ENCODE measurements at regions not wholly inside any gene's neighbourhood (a gene's known extent, or its start where the extent isn't known, plus 50 kb on each side); places are given as distances from the start of the nearest gene placed in this dataset.

DNA sequence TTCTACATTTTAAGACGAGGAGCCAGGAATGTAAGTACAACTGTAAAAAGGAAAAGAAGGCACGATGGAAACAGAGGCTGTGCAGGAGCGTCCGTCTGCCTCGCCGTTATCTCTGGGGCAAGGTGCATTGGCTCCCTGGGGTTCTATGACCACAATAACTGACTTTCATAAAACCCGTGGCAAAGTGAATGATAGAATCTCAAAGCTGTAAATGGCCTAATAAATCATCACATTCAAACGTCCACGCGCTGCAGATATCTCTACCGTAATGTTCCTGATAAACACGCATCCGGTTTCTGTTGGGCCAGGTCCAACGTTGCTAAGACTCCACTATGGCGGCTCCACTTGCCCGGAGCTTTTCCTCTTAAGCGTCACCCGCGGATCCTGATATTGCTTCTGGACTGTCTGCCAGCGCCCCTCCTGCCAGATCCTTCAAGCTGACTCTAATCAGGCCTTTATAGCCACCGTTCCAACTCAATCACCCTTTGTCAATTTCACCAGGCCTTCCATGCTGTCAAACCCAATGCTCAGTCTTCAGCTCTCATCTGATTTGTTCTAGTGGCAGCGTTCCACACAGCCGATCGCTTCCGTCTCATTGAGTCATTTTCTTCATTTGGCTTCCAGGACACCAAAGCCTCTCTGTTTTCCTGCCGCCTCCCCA lies 265.6 kb upstream of the FOXK1 start:
- Histone ChIP-seq H3K79me2 (ENCODE audit: control insufficient read depth, insufficient read depth, low read length) (no peaks in the 10 kb centered on the region), H3K27ac (ENCODE audit: extremely low read depth, low read depth, low read length) (no peak overlapping the region), H2AFZ (ENCODE audit: low read depth, low read length) (no peak overlapping the region), H3K9me3 (replicated peaks; ENCODE audit: control insufficient read depth, insufficient read depth, low read depth, low read length) (no peaks in the 10 kb centered on the region), H3K9me1 (ENCODE audit: control insufficient read depth, insufficient read depth, low read length) (no peaks in the 10 kb centered on the region), H3K4me3 (no peak overlapping the region), H4K20me1 (replicated peaks; ENCODE audit: control insufficient read depth, insufficient read depth, low read length) (no peaks in the 10 kb centered on the region), H3K4me1 (replicated peaks in 1 of 2; ENCODE audit: control insufficient read depth in 2 of 2, insufficient read depth in 2 of 2, low read length in 2 of 2) (no peaks in the 10 kb centered on the region), H3K27me3 (ENCODE audit: control insufficient read depth in 2 of 2, insufficient read depth in 2 of 2, low read length in 2 of 2) (no peaks in the 10 kb centered on the region), H3K36me3 (ENCODE audit: control insufficient read depth, insufficient read depth, low read length) (no peaks in the 10 kb centered on the region), H3K9ac (ENCODE audit: insufficient read depth in 1 of 2, low read depth in 2 of 2, low read length in 2 of 2) (no peak overlapping the region), H3K4me2 (ENCODE audit: insufficient read depth, low read length) (no peak overlapping the region; the same call in 1 of the 2 replicates)
- POLR2A ChIA-PET, result interaction anchor here (0.8 to 1.2 kb wide), 2 partner anchors 45 to 554 kb away, joined by 3 to 4 read pairs; no protein-coding TSS in a partner anchor
- peak; percentile 13 to 38 (median 19) for DNase-seq (ENCODE audit: extremely low read depth in 1 of 4, low spot score in 3 of 4)
- 2% methylated on average over 26 of the region's 26 CpGs for WGBS (ENCODE audit: insufficient coverage, low coverage, missing lambda C conversion rate)
- peak; percentile 53 for ATAC-seq
- intact Hi-C loops (cut with micrococcal nuclease) (no loop called here), in situ Hi-C loops (cut with MboI) (no loop called here)
- FAIRE-seq, result peak; percentile 64
- BruUV-seq (replicated peaks), result no TSS peak
- CTCF ChIA-PET (ENCODE audit: low intra/inter-chr PET ratio), result no interaction called here
- TF ChIP-seq EP300 (IDR thresholded peaks at IDR 0.05; ENCODE audit: low read length) (peak; percentile 68; the same call in 1 of the 2 replicates), E2F3 (CRISPR knock-in tag; IDR thresholded peaks at IDR 0.05) (no peak), FUS (optimal IDR thresholded peaks at IDR 0.05; ENCODE audit: low read depth, low read length) (no peak), ATF1 (CRISPR knock-in tag; IDR thresholded peaks at IDR 0.05) (no peak), ATF1 (tag; IDR thresholded peaks at IDR 0.05) (no peak), ZNF717 (CRISPR knock-in tag; IDR thresholded peaks at IDR 0.05) (no peak), TEAD4 (IDR thresholded peaks at IDR 0.05; ENCODE audit: low read length) (peak; percentile 55; the same call in 1 of the 2 replicates), TEAD4 (CRISPR knock-in tag; IDR thresholded peaks at IDR 0.05; ENCODE audit: borderline replicate concordance) (no peak), POLR2B (IDR thresholded peaks at IDR 0.05; ENCODE audit: low read depth, partially characterized antibody) (no peak), ZNF586 (CRISPR knock-in tag; conservative IDR thresholded peaks at IDR 0.05) (no peak), LEF1 (IDR thresholded peaks at IDR 0.05) (0 out of 2 replicates have a peak, but pooled peaks have one; percentile 18), ZNF12 (CRISPR knock-in tag; IDR thresholded peaks at IDR 0.05) (no peak), NELFE (IDR thresholded peaks at IDR 0.05; ENCODE audit: insufficient read depth, insufficient read length) (no peak), POLR2AphosphoS2 (IDR thresholded peaks at IDR 0.05; ENCODE audit: low read length) (no peak), MED1 (CRISPR knock-in tag; IDR thresholded peaks at IDR 0.05; ENCODE audit: borderline replicate concordance) (no peak), CC2D1A (IDR thresholded peaks at IDR 0.05) (no peak)
- TF ChIP-seq, protein P1, sequence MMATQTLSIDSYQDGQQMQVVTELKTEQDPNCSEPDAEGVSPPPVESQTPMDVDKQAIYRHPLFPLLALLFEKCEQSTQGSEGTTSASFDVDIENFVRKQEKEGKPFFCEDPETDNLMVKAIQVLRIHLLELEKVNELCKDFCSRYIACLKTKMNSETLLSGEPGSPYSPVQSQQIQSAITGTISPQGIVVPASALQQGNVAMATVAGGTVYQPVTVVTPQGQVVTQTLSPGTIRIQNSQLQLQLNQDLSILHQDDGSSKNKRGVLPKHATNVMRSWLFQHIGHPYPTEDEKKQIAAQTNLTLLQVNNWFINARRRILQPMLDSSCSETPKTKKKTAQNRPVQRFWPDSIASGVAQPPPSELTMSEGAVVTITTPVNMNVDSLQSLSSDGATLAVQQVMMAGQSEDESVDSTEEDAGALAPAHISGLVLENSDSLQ (IDR thresholded peaks at IDR 0.05), result peak; percentile 88
- TF ChIP-seq, protein P2, sequence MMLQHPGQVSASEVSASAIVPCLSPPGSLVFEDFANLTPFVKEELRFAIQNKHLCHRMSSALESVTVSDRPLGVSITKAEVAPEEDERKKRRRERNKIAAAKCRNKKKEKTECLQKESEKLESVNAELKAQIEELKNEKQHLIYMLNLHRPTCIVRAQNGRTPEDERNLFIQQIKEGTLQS (IDR thresholded peaks at IDR 0.05), result no peak
- TF ChIP-seq, protein P2 (CRISPR knock-in tag; conservative IDR thresholded peaks at IDR 0.05), result no peak
- TF ChIP-seq, protein P3, sequence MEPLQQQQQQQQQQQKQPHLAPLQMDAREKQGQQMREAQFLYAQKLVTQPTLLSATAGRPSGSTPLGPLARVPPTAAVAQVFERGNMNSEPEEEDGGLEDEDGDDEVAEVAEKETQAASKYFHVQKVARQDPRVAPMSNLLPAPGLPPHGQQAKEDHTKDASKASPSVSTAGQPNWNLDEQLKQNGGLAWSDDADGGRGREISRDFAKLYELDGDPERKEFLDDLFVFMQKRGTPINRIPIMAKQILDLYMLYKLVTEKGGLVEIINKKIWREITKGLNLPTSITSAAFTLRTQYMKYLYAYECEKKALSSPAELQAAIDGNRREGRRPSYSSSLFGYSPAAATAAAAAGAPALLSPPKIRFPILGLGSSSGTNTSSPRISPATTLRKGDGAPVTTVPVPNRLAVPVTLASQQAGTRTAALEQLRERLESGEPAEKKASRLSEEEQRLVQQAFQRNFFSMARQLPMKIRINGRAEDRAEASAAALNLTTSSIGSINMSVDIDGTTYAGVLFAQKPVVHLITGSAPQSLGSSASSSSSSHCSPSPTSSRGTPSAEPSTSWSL (CRISPR knock-in tag; IDR thresholded peaks at IDR 0.05; ENCODE audit: borderline replicate concordance), result no peak
- TF ChIP-seq, protein P4, sequence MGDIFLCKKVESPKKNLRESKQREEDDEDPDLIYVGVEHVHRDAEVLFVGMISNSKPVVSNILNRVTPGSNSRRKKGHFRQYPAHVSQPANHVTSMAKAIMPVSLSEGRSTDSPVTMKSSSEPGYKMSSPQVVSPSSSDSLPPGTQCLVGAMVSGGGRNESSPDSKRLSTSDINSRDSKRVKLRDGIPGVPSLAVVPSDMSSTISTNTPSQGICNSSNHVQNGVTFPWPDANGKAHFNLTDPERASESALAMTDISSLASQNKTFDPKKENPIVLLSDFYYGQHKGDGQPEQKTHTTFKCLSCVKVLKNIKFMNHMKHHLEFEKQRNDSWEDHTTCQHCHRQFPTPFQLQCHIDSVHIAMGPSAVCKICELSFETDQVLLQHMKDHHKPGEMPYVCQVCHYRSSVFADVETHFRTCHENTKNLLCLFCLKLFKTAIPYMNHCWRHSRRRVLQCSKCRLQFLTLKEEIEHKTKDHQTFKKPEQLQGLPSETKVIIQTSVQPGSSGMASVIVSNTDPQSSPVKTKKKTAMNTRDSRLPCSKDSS (IDR thresholded peaks at IDR 0.05; ENCODE audit: low read depth, partially characterized antibody), result no peak

Measured in K562 (cell line).